ENCODE measurements at regions not wholly inside any gene's neighbourhood (a gene's known extent, or its start where the extent isn't known, plus 50 kb on each side); places are given as distances from the start of the nearest gene placed in this dataset.

DNA sequence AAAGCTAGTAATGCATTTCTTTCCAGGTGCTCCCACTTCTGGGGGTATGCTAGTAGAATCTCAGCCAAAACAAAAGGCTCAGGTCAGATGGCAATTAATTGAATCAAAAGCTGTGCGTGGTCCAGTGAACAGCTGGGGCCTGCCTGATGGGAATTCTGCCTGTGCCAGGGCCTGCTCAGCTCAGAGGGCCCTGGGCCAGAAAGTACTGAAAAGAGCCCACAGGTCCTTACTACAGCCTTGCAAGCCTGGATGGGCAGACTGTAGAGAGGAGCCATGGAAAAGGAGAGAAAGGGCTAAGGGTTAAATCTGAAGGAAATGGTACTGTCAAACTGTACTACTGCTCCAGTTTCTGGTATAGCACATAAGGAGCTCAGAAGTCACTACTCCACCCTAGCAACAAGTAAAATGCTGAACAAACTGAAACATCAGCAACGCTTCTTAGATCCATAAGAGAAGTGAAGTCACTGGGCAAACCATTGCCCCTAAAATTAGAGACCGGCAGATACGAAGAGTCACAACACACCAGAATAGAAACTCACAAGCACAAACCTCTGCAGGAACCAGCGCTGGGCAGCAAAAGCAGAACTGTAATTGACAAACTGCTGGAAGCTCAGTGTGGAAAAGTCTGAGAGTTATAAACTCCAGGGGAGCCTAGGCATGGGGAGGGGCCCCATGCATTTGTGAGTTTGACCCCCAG, 121.1 kb upstream of the SYT6 start:
- H3F3A ChIP-seq (replicated peaks; ENCODE audit: insufficient read depth): no peaks in the 10 kb centered on the region
- H3K27ac ChIP-seq (ENCODE audit: low read depth in 2 of 2, low read length in 1 of 2): no peak overlapping the region
- ChIA-PET CTCF (interaction anchor here (1.1 to 10.8 kb wide), 3 partner anchors 7 to 296 kb away, joined by 3 to 87 read pairs (median 5); partner anchors contain the start of gene OLFML3), POLR2A (no interaction called here)
- TF ChIP-seq POLR2AphosphoS5 (IDR thresholded peaks at IDR 0.05; ENCODE audit: low read depth, low read length) (no peak), RCOR1 (IDR thresholded peaks at IDR 0.05; ENCODE audit: low read length) (no peak), JUND (IDR thresholded peaks at IDR 0.05) (no peak), MXI1 (IDR thresholded peaks at IDR 0.05; ENCODE audit: low read depth, low read length) (no peak), EZH2phosphoT487 (IDR thresholded peaks at IDR 0.05; ENCODE audit: borderline replicate concordance, low read depth) (no peak)
- 64% methylated on average over 5 of the region's 5 CpGs for WGBS (ENCODE audit: low lambda C conversion rate)
- H3K27me3 ChIP-seq (ENCODE audit: insufficient read depth): peaks cover 29% of the 10 kb centered on the region; the same call in 1 of the 2 replicates
- no peak overlapping the region for H3K4me2 ChIP-seq
- no peak overlapping the region for H2AFZ ChIP-seq (ENCODE audit: low read depth)
- H3K9me2 ChIP-seq: no peaks in the 10 kb centered on the region
- H3K4me3 ChIP-seq (ENCODE audit: low read depth in 2 of 2, low read length in 1 of 2): no peak overlapping the region
- H3K36me3 ChIP-seq (replicated peaks in 1 of 2; ENCODE audit: control insufficient read depth in 1 of 2, insufficient read depth in 2 of 2, low read length in 1 of 2): no peaks in the 10 kb centered on the region
- H3K79me2 ChIP-seq (ENCODE audit: insufficient read depth): no peaks in the 10 kb centered on the region
- no peaks in the 10 kb centered on the region for H3K9me3 ChIP-seq
- H3K4me1 ChIP-seq (ENCODE audit: control insufficient read depth in 1 of 2, insufficient read depth in 2 of 2, low read depth in 1 of 2, low read length in 1 of 2): peaks cover 0 to 5% of the 10 kb centered on the region in 2 experiments; a peak in 1 of 4 replicates
- DNase-seq: no peak
- H3K9ac ChIP-seq: no peak overlapping the region
- no peaks in the 10 kb centered on the region for H4K20me1 ChIP-seq (ENCODE audit: insufficient read depth)

DNA sequence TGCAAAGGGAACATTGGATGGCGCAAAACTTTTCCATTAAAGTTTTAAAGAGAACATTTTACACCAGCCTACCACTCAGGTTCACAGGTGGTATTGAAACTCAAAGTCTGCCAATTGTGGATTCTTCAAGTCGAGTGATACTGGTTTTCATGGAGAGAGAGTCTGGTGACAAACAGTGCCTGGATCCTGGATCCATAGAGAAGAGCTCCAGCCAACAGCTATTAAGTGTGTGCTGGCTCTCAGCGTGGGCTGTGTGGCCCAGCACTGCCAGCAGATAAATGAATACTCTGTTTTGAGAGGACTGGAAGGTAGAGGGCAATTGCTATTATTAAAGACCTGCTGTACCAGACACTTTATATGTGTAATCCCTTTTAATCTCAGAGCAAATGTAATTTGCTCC, 118.9 kb upstream of the SYT6 start:
- TF ChIP-seq USF2 (IDR thresholded peaks at IDR 0.05; ENCODE audit: borderline replicate concordance, low read depth, low read length) (no peak), NRF1 (IDR thresholded peaks at IDR 0.05; ENCODE audit: low read depth, low read length) (no peak), FOSL2 (IDR thresholded peaks at IDR 0.05; ENCODE audit: borderline replicate concordance, low read depth) (no peak), EP300 (IDR thresholded peaks at IDR 0.05; ENCODE audit: borderline replicate concordance in 1 of 2, low read depth in 1 of 2, low read length in 1 of 2) (no peak), POLR2AphosphoS5 (IDR thresholded peaks at IDR 0.05; ENCODE audit: low read depth, low read length) (no peak)
- TF ChIP-seq, protein P1, sequence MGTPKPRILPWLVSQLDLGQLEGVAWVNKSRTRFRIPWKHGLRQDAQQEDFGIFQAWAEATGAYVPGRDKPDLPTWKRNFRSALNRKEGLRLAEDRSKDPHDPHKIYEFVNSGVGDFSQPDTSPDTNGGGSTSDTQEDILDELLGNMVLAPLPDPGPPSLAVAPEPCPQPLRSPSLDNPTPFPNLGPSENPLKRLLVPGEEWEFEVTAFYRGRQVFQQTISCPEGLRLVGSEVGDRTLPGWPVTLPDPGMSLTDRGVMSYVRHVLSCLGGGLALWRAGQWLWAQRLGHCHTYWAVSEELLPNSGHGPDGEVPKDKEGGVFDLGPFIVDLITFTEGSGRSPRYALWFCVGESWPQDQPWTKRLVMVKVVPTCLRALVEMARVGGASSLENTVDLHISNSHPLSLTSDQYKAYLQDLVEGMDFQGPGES (IDR thresholded peaks at IDR 0.05; ENCODE audit: low read depth, low read length): no peak
- Histone ChIP-seq H3K4me1 (ENCODE audit: control insufficient read depth in 1 of 2, insufficient read depth in 2 of 2, low read depth in 1 of 2, low read length in 1 of 2) (peaks cover 0 to 5% of the 10 kb centered on the region in 2 experiments; a peak in 1 of 4 replicates), H3K79me2 (ENCODE audit: insufficient read depth) (no peaks in the 10 kb centered on the region), H3K27me3 (ENCODE audit: insufficient read depth) (peaks cover 32% of the 10 kb centered on the region; the same call in 1 of the 2 replicates), H3F3A (replicated peaks; ENCODE audit: insufficient read depth) (no peaks in the 10 kb centered on the region), H3K27ac (ENCODE audit: low read depth in 2 of 2, low read length in 1 of 2) (no peak overlapping the region), H4K20me1 (ENCODE audit: insufficient read depth) (no peaks in the 10 kb centered on the region), H3K4me2 (no peak overlapping the region), H2AFZ (ENCODE audit: low read depth) (no peak overlapping the region), H3K36me3 (replicated peaks in 1 of 2; ENCODE audit: control insufficient read depth in 1 of 2, insufficient read depth in 2 of 2, low read length in 1 of 2) (no peaks in the 10 kb centered on the region), H3K9me2 (no peaks in the 10 kb centered on the region), H3K9me3 (no peaks in the 10 kb centered on the region), H3K4me3 (ENCODE audit: low read depth in 2 of 2, low read length in 1 of 2) (no peak overlapping the region), H3K9ac (no peak overlapping the region)
- ChIA-PET CTCF (interaction anchor here (1.5 to 10.8 kb wide), 3 partner anchors 10 to 239 kb away, joined by 3 to 87 read pairs (median 6); no protein-coding TSS in a partner anchor), POLR2A (no interaction called here)
- DNase-seq: no peak
- 20% methylated on average over 3 of the region's 3 CpGs for WGBS (ENCODE audit: low lambda C conversion rate)
